Liver (tissue), 6 donors: ENCODE measurements at regions not wholly inside any gene's neighbourhood (a gene's known extent, or its start where the extent isn't known, plus 50 kb on each side); places are given as distances from the start of the nearest gene placed in this dataset.
"Not testable (repeated sequence)": the region's sequence is repeated elsewhere in the genome, so short reads cannot be mapped to it uniquely, and the experiment has no call there.

ENCODE experiments used
- DNase-seq: peaks from one replicate; pipeline ENCODE4 v3.0.0-alpha.2; 2017; ENCODE audit warnings: low spot score
- H3K27ac ChIP-seq, 2 donors: one replicate each; pipeline ENCODE4 v1.7.0; 2013; ENCODE audit warnings: inconsistent platforms in 2 of 2, low read length in 2 of 2, control low read depth in 1 of 2, low read depth in 1 of 2, mild to moderate bottlenecking in 1 of 2
- H3K27me3 ChIP-seq, 4 donors: one replicate each; pipeline versions ENCODE4 v1.6.1 to v1.7.0; 2013; ENCODE audit warnings: low read length in 3 of 4, inconsistent platforms in 1 of 4, mild to moderate bottlenecking in 1 of 4, moderate library complexity in 1 of 4; ENCODE audit not compliant: control insufficient read depth in 4 of 4, insufficient read depth in 4 of 4
- H3K36me3 ChIP-seq, 4 donors: one replicate each; pipeline versions ENCODE4 v1.6.1 to v1.7.0; 2013; ENCODE audit warnings: low read length in 3 of 4, mild to moderate bottlenecking in 3 of 4, low read depth in 1 of 4, moderate library complexity in 1 of 4; ENCODE audit not compliant: control insufficient read depth in 4 of 4, insufficient read depth in 3 of 4
- H3K4me1 ChIP-seq, 4 donors: one replicate each; pipeline versions ENCODE4 v1.6.1 to v1.7.0; 2013; ENCODE audit warnings: low read length in 3 of 4, mild to moderate bottlenecking in 3 of 4, moderate library complexity in 1 of 4; ENCODE audit not compliant: control insufficient read depth in 4 of 4, insufficient read depth in 4 of 4
- H3K4me3 ChIP-seq, 3 donors: one replicate each; pipeline versions ENCODE4 v1.6.1 to v1.7.0; 2013; ENCODE audit warnings: low read length in 3 of 3, control low read depth in 1 of 3, low read depth in 1 of 3, mild to moderate bottlenecking in 1 of 3
- H3K9ac ChIP-seq, 2 donors: one replicate each; pipeline ENCODE4 v1.7.0; 2013; ENCODE audit warnings: low read length in 2 of 2, mild to moderate bottlenecking in 2 of 2, moderate library complexity in 2 of 2, control low read depth in 1 of 2, low read depth in 1 of 2
- H3K9me3 ChIP-seq, 4 donors: one replicate each; pipeline versions ENCODE4 v1.6.1 to v1.7.0; 2013; ENCODE audit warnings: low read length in 3 of 4; ENCODE audit not compliant: control insufficient read depth in 4 of 4
- WGBS: extraction: QIAGEN DNeasy Blood & Tissue Kit; methylation state at CpG from one replicate; pipeline ENCODE4 v1.1.7; 2013; 5-methylcytosine and 5-hydroxymethylcytosine counted together
- donor health status: healthy.
- donor health status: healthy.
- donor health status: healthy.

- H3K9ac ChIP-seq, DNase-seq, H3K36me3 ChIP-seq, H3K27me3 ChIP-seq, H3K9me3 ChIP-seq, H3K4me3 ChIP-seq, H3K4me1 ChIP-seq, H3K27ac ChIP-seq: not testable (repeated sequence)
- no CpG with 5 or more reads among the region's 5 CpGs for WGBS
Measured at GRCh38 chr1:145500251-145500650, 74.8 kb upstream of the NBPF20 start.

- H3K27ac ChIP-seq, H3K4me3 ChIP-seq, H3K27me3 ChIP-seq, H3K4me1 ChIP-seq, H3K9ac ChIP-seq, H3K9me3 ChIP-seq, DNase-seq, H3K36me3 ChIP-seq: not testable (repeated sequence)
- 80% methylated on average over 3 of the region's 7 CpGs for WGBS
Measured at GRCh38 chr1:145495077-145495871, 69.9 kb upstream of the NBPF20 start.

GRCh38 chr1:145488193-145488933, 63.0 kb upstream of the NBPF20 start:
- not testable (repeated sequence) for H3K36me3 ChIP-seq, H3K27me3 ChIP-seq, H3K4me1 ChIP-seq, H3K9ac ChIP-seq, H3K4me3 ChIP-seq, H3K9me3 ChIP-seq, H3K27ac ChIP-seq, DNase-seq
- 40% methylated on average over 12 of the region's 31 CpGs for WGBS

- 6% methylated on average over 34 of the region's 36 CpGs for WGBS
- not testable (repeated sequence) for H3K9me3 ChIP-seq, H3K9ac ChIP-seq, DNase-seq, H3K27ac ChIP-seq, H3K4me1 ChIP-seq, H3K36me3 ChIP-seq, H3K27me3 ChIP-seq
- peak overlapping the region in 1 of 3 donors; percentile 29 for H3K4me3 ChIP-seq
Measured at GRCh38 chr1:145487156-145487555, 61.8 kb upstream of the NBPF20 start.

- H3K36me3 ChIP-seq, H3K9me3 ChIP-seq, H3K4me1 ChIP-seq, H3K4me3 ChIP-seq, H3K27me3 ChIP-seq, H3K27ac ChIP-seq, H3K9ac ChIP-seq, DNase-seq: not testable (repeated sequence)
- 82% methylated on average over 2 of the region's 4 CpGs for WGBS
Measured at GRCh38 chr1:145484257-145484656, 58.9 kb upstream of the NBPF20 start.

- H3K27ac ChIP-seq, H3K4me3 ChIP-seq, H3K9me3 ChIP-seq, DNase-seq, H3K36me3 ChIP-seq, H3K27me3 ChIP-seq, H3K4me1 ChIP-seq, H3K9ac ChIP-seq: not testable (repeated sequence)
- 27% methylated on average over 7 of the region's 8 CpGs for WGBS
Measured at GRCh38 chr1:145482214-145482860, 56.9 kb upstream of the NBPF20 start.

GRCh38 chr1:145475962-145476361, 50.6 kb upstream of the NBPF20 start:
- DNase-seq, H3K9ac ChIP-seq, H3K27ac ChIP-seq, H3K4me1 ChIP-seq, H3K4me3 ChIP-seq, H3K27me3 ChIP-seq, H3K36me3 ChIP-seq, H3K9me3 ChIP-seq: not testable (repeated sequence)
- 4% methylated on average over 25 of the region's 25 CpGs for WGBS

- H3K27me3 ChIP-seq, H3K9ac ChIP-seq, H3K9me3 ChIP-seq, H3K36me3 ChIP-seq, H3K4me1 ChIP-seq, H3K4me3 ChIP-seq, H3K27ac ChIP-seq, DNase-seq: not testable (repeated sequence)
- 14% methylated on average over 39 of the region's 41 CpGs for WGBS
Measured at GRCh38 chr1:145475369-145475915, 50.0 kb upstream of the NBPF20 start.
